GM21825 (cell line): ENCODE measurements at regions not wholly inside any gene's neighbourhood (a gene's known extent, or its start where the extent isn't known, plus 50 kb on each side); places are given as distances from the start of the nearest gene placed in this dataset.
A peak's percentile ranks its signal among the peaks of the same experiment; 100 is the strongest.
"Not testable (repeated sequence)": the region's sequence is repeated elsewhere in the genome, so short reads cannot be mapped to it uniquely, and the experiment has no call there.

ENCODE experiments used
- ATAC-seq: cut with Tn5 transposase; IDR thresholded peaks from one replicate; pipeline ENCODE4 v1.9.1; 2021; ENCODE audit warnings: mild to moderate bottlenecking, moderate library complexity; ENCODE audit not compliant: unreplicated experiment

GRCh38 chr10:62935022-62935421 is 118.9 kb upstream of the EGR2 start:
- no peak for ATAC-seq

GRCh38 chr10:62934258-62934657 is 118.1 kb upstream of the EGR2 start:
- no peak for ATAC-seq

GRCh38 chr10:62928763-62929162 is 112.6 kb upstream of the EGR2 start:
- ATAC-seq, result not testable (repeated sequence)

GRCh38 chr10:62926407-62926806 is 110.2 kb upstream of the EGR2 start:
- no peak for ATAC-seq

- no peak for ATAC-seq
These were observed 108.2 kb upstream of the EGR2 start for GRCh38 chr10:62924344-62924748.

GRCh38 chr10:62919776-62920175 is 103.6 kb upstream of the EGR2 start:
- no peak for ATAC-seq

- ATAC-seq, result peak; percentile 62
These were observed 101.5 kb upstream of the EGR2 start for GRCh38 chr10:62917475-62918238.

GRCh38 chr10:62916141-62916603 is 100.0 kb upstream of the EGR2 start:
- no peak for ATAC-seq

- no peak for ATAC-seq
These were observed 99.0 kb upstream of the EGR2 start for GRCh38 chr10:62915158-62915557.

GRCh38 chr10:62912086-62912485 is 95.9 kb upstream of the EGR2 start:
- no peak for ATAC-seq

- ATAC-seq, result no peak
These were observed 95.2 kb upstream of the EGR2 start for GRCh38 chr10:62911210-62911963.

GRCh38 chr10:62907470-62908212 is 91.5 kb upstream of the EGR2 start:
- no peak for ATAC-seq

GRCh38 chr10:62904281-62904875 is 88.2 kb upstream of the EGR2 start:
- no peak for ATAC-seq

- ATAC-seq, result no peak
These were observed 87.7 kb upstream of the EGR2 start for GRCh38 chr10:62903828-62904227.

GRCh38 chr10:62900829-62901571 is 84.8 kb upstream of the EGR2 start:
- no peak for ATAC-seq

GRCh38 chr10:62899311-62899710 is 83.1 kb upstream of the EGR2 start:
- ATAC-seq, result no peak

- ATAC-seq, result no peak
These were observed 78.9 kb upstream of the EGR2 start for GRCh38 chr10:62895063-62895462.

- no peak for ATAC-seq
These were observed 78.0 kb upstream of the EGR2 start for GRCh38 chr10:62894156-62894555.

GRCh38 chr10:62893036-62893435 is 76.9 kb upstream of the EGR2 start:
- ATAC-seq, result no peak

- no peak for ATAC-seq
These were observed 74.2 kb upstream of the EGR2 start for GRCh38 chr10:62890395-62890794.
